Gastrocnemius medialis (tissue), 4 donors: ENCODE measurements at regions not wholly inside any gene's neighbourhood (a gene's known extent, or its start where the extent isn't known, plus 50 kb on each side); places are given as distances from the start of the nearest gene placed in this dataset.

ENCODE experiments used
- ATAC-seq, 2 donors: fragments of 150-250 bp; one replicate each; pipeline ENCODE4 v1.9.1; 2016
- DNase-seq, 2 donors: peaks; one replicate each; pipeline ENCODE4 v3.0.0-alpha.2; 2019
- H3K27ac ChIP-seq, 4 donors: fragments of 200-600 bp; sonication (generic); 1 replicate in 1 of 4; 2 replicates in 3 of 4; pipeline ENCODE4 v1.5.1; 2016 to 2018; ENCODE audit warnings: mild to moderate bottlenecking in 2 of 4, moderate library complexity in 1 of 4
- H3K27me3 ChIP-seq, 3 donors: fragments of 200-600 bp; sonication (generic) in 2 of 3; 1 replicate in 1 of 3; 2 replicates in 2 of 3; pipeline versions ENCODE4 v1.5.1 to v1.6.0; 2016 to 2019; ENCODE audit warnings: mild to moderate bottlenecking in 1 of 3, moderate library complexity in 1 of 3
- H3K36me3 ChIP-seq, 2 donors: fragments of 200-600 bp; sonication (generic) in 1 of 2; one replicate each; pipeline ENCODE4 v1.5.1; 2017 to 2018
- H3K4me1 ChIP-seq, 2 donors: fragments of 200-600 bp; sonication (generic) in 1 of 2; one replicate each; pipeline ENCODE4 v1.5.1; 2016 to 2017; ENCODE audit warnings: mild to moderate bottlenecking in 2 of 2
- H3K4me3 ChIP-seq, 4 donors: fragments of 200-600 bp; sonication (generic) in 3 of 4; 1 replicate in 1 of 4; 2 replicates in 3 of 4; pipeline ENCODE4 v1.5.1; 2016 to 2019; ENCODE audit warnings: mild to moderate bottlenecking in 2 of 4
- H3K9me3 ChIP-seq, 3 donors: fragments of 200-600 bp; sonication (generic) in 2 of 3; 1 replicate in 1 of 3; 2 replicates in 2 of 3; pipeline ENCODE4 v1.5.1; 2016 to 2019
- POLR2A ChIP-seq, 2 donors: fragments of 450-650 bp; IDR thresholded peaks; one replicate each; pipeline ENCODE4 v1.6.1; 2017; ENCODE audit warnings: antibody characterized with exemption in 2 of 2, mild to moderate bottlenecking in 2 of 2, moderate library complexity in 2 of 2
- in situ Hi-C, 4 donors: fragments of 200-750 bp; cut with MboI; loops; one replicate each; pipeline versions ENCODE4 v1.15.0 to v1.8.0; 2017; ENCODE audit warnings: low sequenced_read_pairs in 4 of 4
- intact Hi-C: fragments of 100-400 bp; cut with DNase I; formaldehyde crosslinking; loops from one replicate; pipeline ENCODE4 v1.15.1; 2023; ENCODE audit warnings: low total_unique reads
- TF ChIP-seq, protein P1 (sequence below), 5 experiments: fragments of 450-650 bp in 3 of 5; fragments of 200-600 bp in 2 of 5; sonication (generic) in 2 of 5; IDR thresholded peaks in 4 of 5; conservative IDR thresholded peaks in 1 of 5; 1 replicate in 4 of 5; 2 replicates in 1 of 5; pipeline ENCODE4 v1.5.1; 2016 to 2019; ENCODE audit warnings: antibody characterized with exemption in 5 of 5, mild to moderate bottlenecking in 3 of 5, moderate library complexity in 3 of 5

DNA sequence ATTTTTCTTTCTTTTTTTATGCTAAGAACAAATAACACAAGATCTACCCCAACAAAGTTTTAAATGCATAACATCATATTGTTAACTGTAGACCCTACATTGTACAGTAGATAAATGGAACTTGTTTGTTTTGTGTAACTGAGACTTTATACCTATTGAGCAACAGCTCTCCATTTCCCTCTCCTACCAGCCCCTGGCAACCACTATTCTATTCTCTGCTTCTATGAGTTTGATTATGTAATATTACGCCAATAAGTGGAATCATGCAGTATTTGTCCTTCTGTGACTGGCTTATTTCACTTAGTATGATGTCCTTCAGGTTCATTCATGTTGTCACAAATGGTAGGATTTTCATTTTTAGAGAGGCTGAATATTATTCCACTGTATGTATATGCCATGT, 308.2 kb upstream of the PRR16 start:
- Histone ChIP-seq H3K9me3 (no peaks in the 10 kb centered on the region), H3K27me3 (no peaks in the 10 kb centered on the region), H3K4me3 (no peak overlapping the region), H3K4me1 (no peaks in the 10 kb centered on the region), H3K36me3 (no peaks in the 10 kb centered on the region), H3K27ac (no peak overlapping the region)
- TF ChIP-seq POLR2A (IDR thresholded peaks at IDR 0.05), result no peak
- TF ChIP-seq, protein P1, sequence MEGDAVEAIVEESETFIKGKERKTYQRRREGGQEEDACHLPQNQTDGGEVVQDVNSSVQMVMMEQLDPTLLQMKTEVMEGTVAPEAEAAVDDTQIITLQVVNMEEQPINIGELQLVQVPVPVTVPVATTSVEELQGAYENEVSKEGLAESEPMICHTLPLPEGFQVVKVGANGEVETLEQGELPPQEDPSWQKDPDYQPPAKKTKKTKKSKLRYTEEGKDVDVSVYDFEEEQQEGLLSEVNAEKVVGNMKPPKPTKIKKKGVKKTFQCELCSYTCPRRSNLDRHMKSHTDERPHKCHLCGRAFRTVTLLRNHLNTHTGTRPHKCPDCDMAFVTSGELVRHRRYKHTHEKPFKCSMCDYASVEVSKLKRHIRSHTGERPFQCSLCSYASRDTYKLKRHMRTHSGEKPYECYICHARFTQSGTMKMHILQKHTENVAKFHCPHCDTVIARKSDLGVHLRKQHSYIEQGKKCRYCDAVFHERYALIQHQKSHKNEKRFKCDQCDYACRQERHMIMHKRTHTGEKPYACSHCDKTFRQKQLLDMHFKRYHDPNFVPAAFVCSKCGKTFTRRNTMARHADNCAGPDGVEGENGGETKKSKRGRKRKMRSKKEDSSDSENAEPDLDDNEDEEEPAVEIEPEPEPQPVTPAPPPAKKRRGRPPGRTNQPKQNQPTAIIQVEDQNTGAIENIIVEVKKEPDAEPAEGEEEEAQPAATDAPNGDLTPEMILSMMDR (IDR thresholded peaks at IDR 0.05 in 4 of 5, conservative IDR thresholded peaks at IDR 0.05 in 1 of 5), result no peak
- in situ Hi-C loops, result no loop called here
- ATAC-seq (no peak), DNase-seq (no peak)
- intact Hi-C loops, result no loop called here

DNA sequence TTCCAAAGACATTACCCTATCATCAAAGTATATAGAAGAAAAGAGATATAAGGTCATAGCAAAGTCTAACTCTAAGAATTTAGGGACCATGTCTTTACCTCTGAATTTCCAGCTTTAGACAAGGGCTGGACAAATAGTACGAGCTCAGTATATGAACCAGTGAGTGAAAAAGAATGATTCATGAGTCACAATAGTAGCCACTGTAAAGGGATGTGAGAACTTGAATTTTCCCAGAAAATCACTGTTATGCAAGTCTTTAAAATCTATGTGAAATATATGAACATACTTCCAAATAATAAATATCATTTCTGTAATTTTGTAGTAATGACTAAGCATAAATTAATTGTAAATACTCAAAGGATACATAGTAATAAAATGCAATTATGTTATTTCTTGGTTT, 305.9 kb upstream of the PRR16 start:
- Histone ChIP-seq H3K4me1 (no peaks in the 10 kb centered on the region), H3K27ac (no peak overlapping the region), H3K27me3 (no peaks in the 10 kb centered on the region), H3K9me3 (no peaks in the 10 kb centered on the region), H3K4me3 (no peak overlapping the region), H3K36me3 (no peaks in the 10 kb centered on the region)
- in situ Hi-C loops (no loop called here), intact Hi-C loops (no loop called here)
- DNase-seq, result no peak
- TF ChIP-seq POLR2A (IDR thresholded peaks at IDR 0.05), result no peak
- TF ChIP-seq, protein P1 (IDR thresholded peaks at IDR 0.05 in 4 of 5, conservative IDR thresholded peaks at IDR 0.05 in 1 of 5), result no peak
- ATAC-seq, result no peak

DNA sequence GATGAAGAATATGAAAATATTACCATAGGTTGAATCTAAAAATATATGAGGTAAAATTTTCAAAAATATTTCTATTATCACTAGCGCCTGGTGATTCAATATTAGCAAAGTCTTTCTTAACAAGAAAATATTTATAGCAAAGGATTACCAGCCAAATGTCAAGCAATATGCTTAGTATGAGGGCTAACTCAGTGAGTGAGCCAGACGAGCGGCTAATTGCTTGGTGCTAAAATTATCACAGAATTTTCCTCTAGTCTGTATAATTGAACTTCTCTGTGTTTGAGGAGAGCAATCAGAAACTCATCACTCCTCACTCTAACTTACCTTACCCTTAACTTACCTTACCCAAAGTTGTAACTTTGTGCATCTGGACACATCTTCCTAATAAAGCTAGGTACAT, 304.9 kb upstream of the PRR16 start:
- Histone ChIP-seq H3K4me1 (no peaks in the 10 kb centered on the region), H3K27me3 (no peaks in the 10 kb centered on the region), H3K27ac (no peak overlapping the region), H3K9me3 (no peaks in the 10 kb centered on the region), H3K4me3 (no peak overlapping the region), H3K36me3 (no peaks in the 10 kb centered on the region)
- intact Hi-C loops (no loop called here), in situ Hi-C loops (no loop called here)
- no peak for DNase-seq
- no peak for ATAC-seq
- TF ChIP-seq, protein P1 (IDR thresholded peaks at IDR 0.05 in 4 of 5, conservative IDR thresholded peaks at IDR 0.05 in 1 of 5), result no peak
- no peak for TF ChIP-seq POLR2A (IDR thresholded peaks at IDR 0.05)

DNA sequence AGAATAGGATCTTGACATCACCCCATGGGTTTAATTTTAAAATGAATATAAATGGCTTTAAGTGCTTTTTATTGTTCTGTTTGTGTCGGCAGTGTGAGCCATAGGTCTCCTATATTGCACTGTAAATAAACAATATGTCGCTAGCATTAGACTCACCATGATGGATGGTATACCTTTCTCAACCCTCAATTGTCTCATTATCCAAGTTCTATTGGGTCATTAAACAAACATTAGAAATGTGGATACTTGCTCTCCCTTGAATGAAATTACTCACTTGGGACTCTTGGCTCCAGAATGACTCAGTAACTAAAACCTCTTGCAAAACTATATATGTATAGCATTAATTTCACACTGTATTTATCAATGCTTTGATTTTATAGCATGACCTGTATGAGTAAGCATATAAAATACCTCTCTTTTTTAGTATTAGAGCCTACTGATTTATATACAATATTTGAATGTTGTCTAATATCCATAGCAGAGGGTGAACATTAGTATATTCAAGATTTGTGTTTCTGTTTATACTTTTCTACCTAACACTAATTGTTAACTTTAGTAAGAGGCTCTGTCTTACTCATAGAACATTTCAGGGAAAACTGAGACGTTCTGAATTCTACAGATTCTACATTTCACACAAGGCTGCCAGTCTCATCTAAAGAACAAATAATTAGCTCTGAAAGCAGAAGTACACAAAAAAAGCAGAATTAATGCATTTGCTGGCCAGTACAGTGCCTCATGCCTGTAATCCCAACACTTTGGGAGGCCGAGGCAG, 303.8 kb upstream of the PRR16 start:
- H3K4me1 ChIP-seq, result no peaks in the 10 kb centered on the region
- in situ Hi-C loops, result no loop called here
- no peaks in the 10 kb centered on the region for H3K36me3 ChIP-seq
- no peaks in the 10 kb centered on the region for H3K27me3 ChIP-seq
- H3K4me3 ChIP-seq, result no peak overlapping the region
- intact Hi-C loops, result no loop called here
- no peak for TF ChIP-seq POLR2A (IDR thresholded peaks at IDR 0.05)
- TF ChIP-seq, protein P1 (IDR thresholded peaks at IDR 0.05 in 4 of 5, conservative IDR thresholded peaks at IDR 0.05 in 1 of 5), result no peak
- no peaks in the 10 kb centered on the region for H3K9me3 ChIP-seq
- no peak for DNase-seq
- ATAC-seq, result no peak
- no peak overlapping the region for H3K27ac ChIP-seq

DNA sequence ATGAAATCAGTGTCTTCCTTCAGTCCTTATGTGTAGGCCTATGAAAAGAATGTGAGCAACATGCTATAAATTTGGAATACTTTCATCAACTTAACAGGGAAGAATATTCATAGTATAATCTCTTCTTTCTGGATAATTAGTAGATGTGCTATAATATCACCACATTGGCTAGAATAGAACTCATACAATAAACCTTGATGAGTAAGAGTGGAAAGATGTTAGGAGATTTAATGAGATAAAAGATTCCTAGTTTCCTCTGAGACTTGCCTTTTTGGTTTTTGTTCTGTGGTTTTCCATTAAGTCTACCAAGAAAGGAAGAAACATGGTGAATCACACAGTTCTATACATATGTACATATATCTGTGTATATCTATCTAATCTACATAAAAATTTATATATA, 301.8 kb upstream of the PRR16 start:
- Histone ChIP-seq H3K27ac (no peak overlapping the region), H3K36me3 (no peaks in the 10 kb centered on the region), H3K27me3 (no peaks in the 10 kb centered on the region), H3K9me3 (no peaks in the 10 kb centered on the region), H3K4me1 (no peaks in the 10 kb centered on the region), H3K4me3 (no peak overlapping the region)
- ATAC-seq (no peak), DNase-seq (no peak)
- intact Hi-C loops (no loop called here), in situ Hi-C loops (no loop called here)
- TF ChIP-seq POLR2A (IDR thresholded peaks at IDR 0.05), result no peak
- TF ChIP-seq, protein P1 (IDR thresholded peaks at IDR 0.05 in 4 of 5, conservative IDR thresholded peaks at IDR 0.05 in 1 of 5), result no peak
